T-helper 17 cell (primary cell): ENCODE measurements at regions not wholly inside any gene's neighbourhood (a gene's known extent, or its start where the extent isn't known, plus 50 kb on each side); places are given as distances from the start of the nearest gene placed in this dataset.

Experiments used
- ATAC-seq: fragments of 150-1000 bp; cut with Tn5 transposase; 2 replicates; pipeline ENCODE4 v1.10.0; 2021; ENCODE audit warnings: mild to moderate bottlenecking, moderate library complexity
- DNase-seq, 3 donors: peaks; one replicate each; pipeline versions ENCODE4 v3.0.0 to v3.0.0-alpha.2; 2020 to 2021
- H3K9me3 ChIP-seq: one replicate; pipeline ENCODE4 v1.7.0; 2013; ENCODE audit warnings: low read length, mild to moderate bottlenecking; ENCODE audit not compliant: control insufficient read depth, poor library complexity, severe bottlenecking
- H3K27ac Mint-ChIP-seq: one replicate; pipeline ENCODE4 v1.8.0; 2022; ENCODE audit warnings: mild to moderate bottlenecking, moderate library complexity, mixed read lengths
- H3K27me3 Mint-ChIP-seq: one replicate; pipeline ENCODE4 v1.8.0; 2022; ENCODE audit warnings: mixed read lengths
- H3K36me3 Mint-ChIP-seq: one replicate; pipeline ENCODE4 v1.8.0; 2022; ENCODE audit warnings: low read depth, mixed read lengths
- H3K4me1 Mint-ChIP-seq: one replicate; pipeline ENCODE4 v1.8.0; 2022; ENCODE audit warnings: mild to moderate bottlenecking, mixed read lengths
- H3K4me3 Mint-ChIP-seq: one replicate; pipeline ENCODE4 v1.8.0; 2022; ENCODE audit warnings: mild to moderate bottlenecking, moderate library complexity, mixed read lengths

GRCh38 chr9:79104216-79104615 is 467.5 kb upstream of the TLE4 start:
- H3K4me1 Mint-ChIP-seq = no peaks in the 10 kb centered on the region
- H3K9me3 ChIP-seq = no peaks in the 10 kb centered on the region
- ATAC-seq (no peak), DNase-seq (no peak)
- no peaks in the 10 kb centered on the region for H3K27me3 Mint-ChIP-seq
- no peak overlapping the region for H3K4me3 Mint-ChIP-seq
- no peaks in the 10 kb centered on the region for H3K36me3 Mint-ChIP-seq
- H3K27ac Mint-ChIP-seq = no peak overlapping the region

- no peaks in the 10 kb centered on the region for H3K36me3 Mint-ChIP-seq
Measured at GRCh38 chr9:79104951-79105350, 466.8 kb upstream of the TLE4 start.

GRCh38 chr9:79107911-79108676 is 463.7 kb upstream of the TLE4 start:
- no peaks in the 10 kb centered on the region for H3K27me3 Mint-ChIP-seq
- ATAC-seq = no peak
- no peaks in the 10 kb centered on the region for H3K36me3 Mint-ChIP-seq
- DNase-seq = no peak
- H3K27ac Mint-ChIP-seq = no peak overlapping the region
- no peak overlapping the region for H3K4me3 Mint-ChIP-seq
- H3K9me3 ChIP-seq = no peaks in the 10 kb centered on the region
- H3K4me1 Mint-ChIP-seq = no peaks in the 10 kb centered on the region

More at GRCh38 chr9:79104951-79105350, 466.8 kb upstream of the TLE4 start:
- DNase-seq (no peak), ATAC-seq (no peak)
- Mint-ChIP-seq H3K4me3 (no peak overlapping the region), H3K4me1 (no peaks in the 10 kb centered on the region), H3K27ac (no peak overlapping the region), H3K27me3 (no peaks in the 10 kb centered on the region)
- H3K9me3 ChIP-seq = no peaks in the 10 kb centered on the region

- Mint-ChIP-seq H3K36me3 (no peaks in the 10 kb centered on the region), H3K27ac (no peak overlapping the region), H3K4me3 (no peak overlapping the region), H3K27me3 (no peaks in the 10 kb centered on the region), H3K4me1 (no peaks in the 10 kb centered on the region)
- DNase-seq = no peak
- no peaks in the 10 kb centered on the region for H3K9me3 ChIP-seq
- ATAC-seq = no peak
Measured at GRCh38 chr9:79111653-79112052, 460.1 kb upstream of the TLE4 start.

- Mint-ChIP-seq H3K4me1 (no peaks in the 10 kb centered on the region), H3K4me3 (no peak overlapping the region), H3K27me3 (no peaks in the 10 kb centered on the region), H3K27ac (no peak overlapping the region), H3K36me3 (no peaks in the 10 kb centered on the region)
- DNase-seq (no peak), ATAC-seq (no peak)
- no peaks in the 10 kb centered on the region for H3K9me3 ChIP-seq
Measured at GRCh38 chr9:79115176-79115575, 456.6 kb upstream of the TLE4 start.

- no peak for DNase-seq
- ATAC-seq = no peak
- no peak overlapping the region for H3K27ac Mint-ChIP-seq
- no peaks in the 10 kb centered on the region for H3K9me3 ChIP-seq
- H3K27me3 Mint-ChIP-seq = no peaks in the 10 kb centered on the region
- no peaks in the 10 kb centered on the region for H3K36me3 Mint-ChIP-seq
- H3K4me1 Mint-ChIP-seq = no peaks in the 10 kb centered on the region
- H3K4me3 Mint-ChIP-seq = no peak overlapping the region
Measured at GRCh38 chr9:79116041-79116440, 455.7 kb upstream of the TLE4 start.

- no peak overlapping the region for H3K4me3 Mint-ChIP-seq
- ATAC-seq = no peak
- no peaks in the 10 kb centered on the region for H3K9me3 ChIP-seq
- no peak overlapping the region for H3K27ac Mint-ChIP-seq
- H3K4me1 Mint-ChIP-seq = no peaks in the 10 kb centered on the region
- DNase-seq = no peak
- H3K36me3 Mint-ChIP-seq = no peaks in the 10 kb centered on the region
- no peaks in the 10 kb centered on the region for H3K27me3 Mint-ChIP-seq
Measured at GRCh38 chr9:79116709-79117108, 455.1 kb upstream of the TLE4 start.

GRCh38 chr9:79120533-79120932 is 451.2 kb upstream of the TLE4 start:
- H3K36me3 Mint-ChIP-seq = no peaks in the 10 kb centered on the region
- no peak overlapping the region for H3K4me3 Mint-ChIP-seq
- no peak for ATAC-seq
- no peaks in the 10 kb centered on the region for H3K27me3 Mint-ChIP-seq
- no peak overlapping the region for H3K27ac Mint-ChIP-seq
- DNase-seq = no peak
- H3K4me1 Mint-ChIP-seq = no peaks in the 10 kb centered on the region
- H3K9me3 ChIP-seq = no peaks in the 10 kb centered on the region

- Mint-ChIP-seq H3K27ac (no peak overlapping the region), H3K4me1 (no peaks in the 10 kb centered on the region), H3K27me3 (no peaks in the 10 kb centered on the region), H3K4me3 (no peak overlapping the region), H3K36me3 (no peaks in the 10 kb centered on the region)
- ATAC-seq (no peak), DNase-seq (no peak)
- H3K9me3 ChIP-seq = no peaks in the 10 kb centered on the region
Measured at GRCh38 chr9:79120941-79121340, 450.8 kb upstream of the TLE4 start.

- H3K36me3 Mint-ChIP-seq = no peaks in the 10 kb centered on the region
- H3K4me1 Mint-ChIP-seq = no peaks in the 10 kb centered on the region
- no peak overlapping the region for H3K27ac Mint-ChIP-seq
- no peaks in the 10 kb centered on the region for H3K27me3 Mint-ChIP-seq
- no peak for ATAC-seq
- no peak overlapping the region for H3K4me3 Mint-ChIP-seq
- no peak for DNase-seq
- no peaks in the 10 kb centered on the region for H3K9me3 ChIP-seq
Measured at GRCh38 chr9:79123415-79123814, 448.4 kb upstream of the TLE4 start.

GRCh38 chr9:79127661-79128060 is 444.1 kb upstream of the TLE4 start:
- no peaks in the 10 kb centered on the region for H3K36me3 Mint-ChIP-seq
- H3K4me3 Mint-ChIP-seq = no peak overlapping the region
- no peak overlapping the region for H3K27ac Mint-ChIP-seq
- no peaks in the 10 kb centered on the region for H3K9me3 ChIP-seq
- no peak for DNase-seq
- H3K27me3 Mint-ChIP-seq = no peaks in the 10 kb centered on the region
- H3K4me1 Mint-ChIP-seq = peaks cover 2% of the 10 kb centered on the region
- ATAC-seq = no peak

- Mint-ChIP-seq H3K27ac (no peak overlapping the region), H3K4me3 (no peak overlapping the region), H3K4me1 (peaks cover 2% of the 10 kb centered on the region), H3K36me3 (no peaks in the 10 kb centered on the region), H3K27me3 (no peaks in the 10 kb centered on the region)
- no peaks in the 10 kb centered on the region for H3K9me3 ChIP-seq
- ATAC-seq (no peak), DNase-seq (no peak)
Measured at GRCh38 chr9:79129865-79130480, 441.8 kb upstream of the TLE4 start.

GRCh38 chr9:79131246-79131774 is 440.5 kb upstream of the TLE4 start:
- peaks cover 2% of the 10 kb centered on the region for H3K4me1 Mint-ChIP-seq
- no peaks in the 10 kb centered on the region for H3K27me3 Mint-ChIP-seq
- H3K4me3 Mint-ChIP-seq = no peak overlapping the region
- no peaks in the 10 kb centered on the region for H3K36me3 Mint-ChIP-seq
- no peaks in the 10 kb centered on the region for H3K9me3 ChIP-seq
- no peak overlapping the region for H3K27ac Mint-ChIP-seq
- ATAC-seq (no peak), DNase-seq (no peak)
